ENCODE measurements at regions not wholly inside any gene's neighbourhood (a gene's known extent, or its start where the extent isn't known, plus 50 kb on each side); places are given as distances from the start of the nearest gene placed in this dataset.

DNA sequence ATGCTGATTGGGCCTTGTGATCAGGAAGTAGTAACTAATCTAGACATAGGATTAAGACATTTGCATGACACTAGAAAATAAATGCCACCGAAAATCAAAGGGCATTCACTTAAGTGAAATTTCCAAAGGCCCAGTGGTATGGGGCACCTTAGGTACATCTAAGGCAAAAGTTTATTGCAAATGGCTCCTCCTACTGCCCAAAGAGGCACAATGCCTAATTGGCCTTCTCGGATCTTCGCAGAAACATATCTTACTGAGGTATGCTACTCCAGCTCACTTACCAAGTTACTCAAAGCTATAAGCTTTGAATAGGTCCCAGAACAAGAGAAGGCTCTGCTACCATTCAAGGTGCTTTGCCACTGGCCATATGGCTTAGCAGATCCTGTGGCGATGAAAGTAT is 174.8 kb upstream of the CXCL13 start:
- TF ChIP-seq, protein P1, sequence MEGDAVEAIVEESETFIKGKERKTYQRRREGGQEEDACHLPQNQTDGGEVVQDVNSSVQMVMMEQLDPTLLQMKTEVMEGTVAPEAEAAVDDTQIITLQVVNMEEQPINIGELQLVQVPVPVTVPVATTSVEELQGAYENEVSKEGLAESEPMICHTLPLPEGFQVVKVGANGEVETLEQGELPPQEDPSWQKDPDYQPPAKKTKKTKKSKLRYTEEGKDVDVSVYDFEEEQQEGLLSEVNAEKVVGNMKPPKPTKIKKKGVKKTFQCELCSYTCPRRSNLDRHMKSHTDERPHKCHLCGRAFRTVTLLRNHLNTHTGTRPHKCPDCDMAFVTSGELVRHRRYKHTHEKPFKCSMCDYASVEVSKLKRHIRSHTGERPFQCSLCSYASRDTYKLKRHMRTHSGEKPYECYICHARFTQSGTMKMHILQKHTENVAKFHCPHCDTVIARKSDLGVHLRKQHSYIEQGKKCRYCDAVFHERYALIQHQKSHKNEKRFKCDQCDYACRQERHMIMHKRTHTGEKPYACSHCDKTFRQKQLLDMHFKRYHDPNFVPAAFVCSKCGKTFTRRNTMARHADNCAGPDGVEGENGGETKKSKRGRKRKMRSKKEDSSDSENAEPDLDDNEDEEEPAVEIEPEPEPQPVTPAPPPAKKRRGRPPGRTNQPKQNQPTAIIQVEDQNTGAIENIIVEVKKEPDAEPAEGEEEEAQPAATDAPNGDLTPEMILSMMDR (IDR thresholded peaks at IDR 0.05; ENCODE audit: insufficient read depth, low read length, poor library complexity, severe bottlenecking): no peak
- TF ChIP-seq EZH2phosphoT487 (conservative IDR thresholded peaks at IDR 0.05; ENCODE audit: low read length): no peak
